ENCODE measurements at regions not wholly inside any gene's neighbourhood (a gene's known extent, or its start where the extent isn't known, plus 50 kb on each side); places are given as distances from the start of the nearest gene placed in this dataset.

DNA sequence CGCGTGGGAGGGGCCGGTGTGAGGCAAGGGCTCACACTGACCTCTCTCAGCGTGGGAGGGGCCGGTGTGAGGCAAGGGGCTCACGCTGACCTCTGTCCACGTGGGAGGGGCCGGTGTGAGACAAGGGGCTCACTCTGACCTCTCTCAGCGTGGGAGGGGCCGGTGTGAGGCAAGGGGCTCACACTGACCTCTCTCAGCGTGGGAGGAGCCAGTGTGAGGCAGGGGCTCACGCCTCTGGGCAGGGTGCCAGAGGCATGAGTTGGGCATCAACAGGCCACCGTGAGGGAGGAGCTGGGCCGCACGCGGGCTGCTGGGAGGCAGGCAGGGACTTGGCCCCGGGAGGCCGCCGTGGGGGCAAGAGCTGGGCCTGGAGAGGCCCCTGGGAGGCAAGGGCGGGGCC is 91.0 kb downstream of the PLPP2 start (continued):
- TF ChIP-seq EGR1 (conservative IDR thresholded peaks at IDR 0.05) (peak; percentile 63), CEBPB (tag; IDR thresholded peaks at IDR 0.05) (0 out of 2 replicates have a peak, but pooled peaks have one; percentile 20)
- TF ChIP-seq, protein P1, sequence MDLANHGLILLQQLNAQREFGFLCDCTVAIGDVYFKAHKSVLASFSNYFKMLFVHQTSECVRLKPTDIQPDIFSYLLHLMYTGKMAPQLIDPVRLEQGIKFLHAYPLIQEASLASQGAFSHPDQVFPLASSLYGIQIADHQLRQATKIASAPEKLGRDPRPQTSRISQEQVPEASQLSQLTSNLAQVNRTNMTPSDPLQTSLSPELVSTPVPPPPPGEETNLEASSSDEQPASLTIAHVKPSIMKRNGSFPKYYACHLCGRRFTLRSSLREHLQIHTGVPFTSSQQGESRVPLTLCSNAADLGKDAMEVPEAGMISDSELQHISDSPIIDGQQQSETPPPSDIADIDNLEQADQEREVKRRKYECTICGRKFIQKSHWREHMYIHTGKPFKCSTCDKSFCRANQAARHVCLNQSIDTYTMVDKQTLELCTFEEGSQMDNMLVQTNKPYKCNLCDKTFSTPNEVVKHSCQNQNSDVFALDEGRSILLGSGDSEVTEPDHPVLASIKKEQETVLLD (IDR thresholded peaks at IDR 0.05): 0 out of 2 replicates have a peak, but pooled peaks have one; percentile 25
